Lower leg skin (tissue), 3 donors: ENCODE measurements at regions not wholly inside any gene's neighbourhood (a gene's known extent, or its start where the extent isn't known, plus 50 kb on each side); places are given as distances from the start of the nearest gene placed in this dataset.

Source experiments
- CTCF ChIP-seq, 3 donors: fragments of 450-650 bp; IDR thresholded peaks; one replicate each; pipeline ENCODE4 v1.5.1; 2016; ENCODE audit warnings: antibody characterized with exemption in 3 of 3, mild to moderate bottlenecking in 3 of 3, moderate library complexity in 2 of 3
- POLR2A ChIP-seq, 2 donors: fragments of 450-650 bp; IDR thresholded peaks; one replicate each; pipeline ENCODE4 v1.6.1; 2016 to 2017; ENCODE audit warnings: antibody characterized with exemption in 2 of 2, mild to moderate bottlenecking in 1 of 2, moderate library complexity in 1 of 2

- no peak for TF ChIP-seq CTCF (IDR thresholded peaks at IDR 0.05)
- no peak for TF ChIP-seq POLR2A (IDR thresholded peaks at IDR 0.05)
Measured at GRCh38 chrX:45258731-45259402, 58.2 kb upstream of the DIPK2B start.
